Stomach smooth muscle (tissue), 2 donors: ENCODE measurements at regions not wholly inside any gene's neighbourhood (a gene's known extent, or its start where the extent isn't known, plus 50 kb on each side); places are given as distances from the start of the nearest gene placed in this dataset.

Source experiments
- H3K27ac ChIP-seq: one replicate; pipeline ENCODE4 v1.7.0; 2013; ENCODE audit warnings: mild to moderate bottlenecking, low read length, inconsistent platforms
- H3K27me3 ChIP-seq, 2 donors: one replicate each; pipeline ENCODE4 v1.7.0; 2013; ENCODE audit warnings: low read length in 2 of 2; ENCODE audit not compliant: insufficient read depth in 2 of 2, control insufficient read depth in 1 of 2
- H3K36me3 ChIP-seq, 2 donors: one replicate each; pipeline ENCODE4 v1.7.0; 2013; ENCODE audit warnings: low read length in 2 of 2; ENCODE audit not compliant: control insufficient read depth in 2 of 2, insufficient read depth in 2 of 2
- H3K4me1 ChIP-seq: one replicate; pipeline ENCODE4 v1.7.0; 2013; ENCODE audit warnings: low read length; ENCODE audit not compliant: control insufficient read depth, insufficient read depth
- H3K4me3 ChIP-seq, 2 donors: one replicate each; pipeline ENCODE4 v1.7.0; 2013; ENCODE audit warnings: low read length in 2 of 2
- H3K9ac ChIP-seq, 2 donors: one replicate each; pipeline ENCODE4 v1.7.0; 2013; ENCODE audit warnings: low read length in 2 of 2, mild to moderate bottlenecking in 1 of 2
- H3K9me3 ChIP-seq, 2 donors: one replicate each; pipeline ENCODE4 v1.7.0; 2013; ENCODE audit warnings: low read length in 2 of 2; ENCODE audit not compliant: control insufficient read depth in 2 of 2
- donor health status: healthy.
- donor health status: Pancreatic carcinoma.

DNA sequence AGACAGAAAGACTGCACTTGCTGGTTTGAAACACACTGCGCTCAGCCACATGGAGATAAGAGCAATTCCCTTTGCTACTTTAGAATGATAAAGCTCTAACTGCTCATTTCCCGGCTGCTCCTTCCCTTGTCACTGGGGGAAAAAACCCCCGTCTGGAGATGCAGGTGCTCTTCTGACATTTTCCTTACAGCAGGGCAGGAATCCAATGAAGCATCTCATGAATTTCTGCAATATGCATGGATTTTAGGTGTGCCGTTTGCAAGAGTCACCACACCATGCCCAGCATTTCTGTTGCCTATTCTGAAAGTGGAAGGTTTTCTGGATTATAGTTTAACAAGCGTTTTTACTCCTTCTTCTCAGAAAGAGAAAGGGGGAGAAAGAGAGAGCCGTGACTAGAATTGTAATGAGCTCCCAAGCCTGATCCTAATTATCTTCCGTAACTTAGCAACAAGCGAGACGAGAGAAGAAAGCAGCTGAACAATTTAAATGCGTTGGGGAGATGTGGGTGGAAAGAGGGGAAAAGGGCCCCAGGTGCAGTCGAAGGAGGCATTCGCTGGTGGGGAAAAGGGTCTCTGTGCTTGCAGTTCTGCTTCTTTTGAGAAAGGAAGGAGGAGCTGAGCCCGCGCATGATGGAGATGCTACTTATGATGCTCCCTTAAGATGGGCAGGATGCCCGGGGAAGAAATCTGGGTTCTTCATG, 76.6 kb upstream of the SPATA13 start:
- H3K36me3 ChIP-seq, result no peaks in the 10 kb centered on the region
- no peak overlapping the region for H3K9ac ChIP-seq
- no peak overlapping the region for H3K4me3 ChIP-seq
- no peaks in the 10 kb centered on the region for H3K4me1 ChIP-seq
- no peak overlapping the region for H3K27ac ChIP-seq
- no peaks in the 10 kb centered on the region for H3K27me3 ChIP-seq
- H3K9me3 ChIP-seq, result no peaks in the 10 kb centered on the region

DNA sequence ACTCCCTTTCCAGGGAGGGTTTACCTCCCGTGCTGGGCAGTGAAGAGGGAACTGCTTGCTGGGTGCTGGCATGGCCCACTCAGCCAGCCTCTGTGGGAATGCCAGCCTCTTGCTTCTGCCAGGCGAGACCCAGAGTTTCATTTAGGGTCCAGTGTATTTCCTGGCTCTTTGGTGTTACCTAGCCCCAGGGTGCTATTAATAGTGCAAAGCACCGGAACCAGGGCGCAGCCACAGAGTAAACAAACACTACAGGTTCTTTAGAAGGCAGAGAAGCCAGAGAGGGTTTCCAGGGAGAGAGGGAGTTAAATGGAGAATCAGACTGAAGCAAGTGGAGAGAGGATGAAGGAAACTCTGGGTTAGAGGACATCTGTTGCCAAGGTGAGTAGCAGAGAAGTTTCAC, 74.9 kb upstream of the SPATA13 start:
- no peaks in the 10 kb centered on the region for H3K27me3 ChIP-seq
- no peaks in the 10 kb centered on the region for H3K9me3 ChIP-seq
- H3K9ac ChIP-seq, result no peak overlapping the region
- no peaks in the 10 kb centered on the region for H3K36me3 ChIP-seq
- H3K27ac ChIP-seq, result no peak overlapping the region
- no peak overlapping the region for H3K4me3 ChIP-seq
- H3K4me1 ChIP-seq, result no peaks in the 10 kb centered on the region

DNA sequence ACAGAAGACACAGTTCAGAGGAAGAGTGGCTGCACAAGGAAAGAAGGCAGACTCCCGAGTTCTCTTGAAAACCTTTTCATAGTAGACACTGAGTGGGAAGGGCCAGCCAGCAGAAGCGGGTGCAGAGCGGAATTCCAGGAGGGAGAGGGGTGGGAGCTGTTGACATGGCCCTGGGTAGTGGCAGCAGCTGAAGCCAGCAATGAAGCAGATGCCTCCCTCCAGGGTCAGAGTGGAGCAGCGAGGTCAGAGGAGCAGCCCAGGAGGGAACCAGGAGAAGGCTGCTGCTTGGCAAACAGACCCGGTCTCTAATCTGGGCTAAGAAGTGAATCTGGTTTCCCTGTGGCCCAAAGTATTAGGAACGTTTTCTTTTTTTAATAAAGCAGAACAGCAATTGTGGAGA, 73.9 kb upstream of the SPATA13 start:
- no peak overlapping the region for H3K27ac ChIP-seq
- H3K4me1 ChIP-seq, result no peaks in the 10 kb centered on the region
- no peak overlapping the region for H3K4me3 ChIP-seq
- no peak overlapping the region for H3K9ac ChIP-seq
- no peaks in the 10 kb centered on the region for H3K27me3 ChIP-seq
- no peaks in the 10 kb centered on the region for H3K36me3 ChIP-seq
- H3K9me3 ChIP-seq, result no peaks in the 10 kb centered on the region

DNA sequence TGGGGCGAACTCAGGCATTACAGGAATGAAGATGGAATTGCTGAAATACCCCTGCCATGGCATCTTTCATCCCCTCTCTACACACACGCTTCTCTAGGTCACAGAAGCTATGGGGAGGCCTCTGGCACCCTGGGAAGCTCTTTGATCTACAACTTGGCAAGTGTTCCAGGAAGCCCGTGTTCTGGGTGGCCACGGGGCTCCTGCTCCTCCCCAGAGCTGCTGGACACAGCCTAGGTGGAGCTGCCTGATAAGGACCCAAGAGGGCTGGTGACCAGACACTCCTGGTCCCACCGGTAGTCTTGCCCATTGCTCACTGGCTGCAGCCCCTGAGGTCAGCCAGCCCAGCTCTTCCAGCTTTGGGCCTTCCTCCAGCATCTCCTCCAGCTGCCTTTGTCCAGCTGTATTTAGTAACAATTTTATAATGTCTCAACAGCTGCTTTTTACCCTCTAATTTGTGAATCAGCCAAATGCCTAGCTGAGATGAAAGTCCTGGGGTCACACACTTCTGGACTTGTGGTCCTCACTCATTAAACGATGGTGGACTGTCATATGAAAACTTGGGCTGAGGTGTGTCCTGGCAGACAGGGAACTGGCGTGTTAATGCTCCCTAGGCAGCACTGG, 72.8 kb upstream of the SPATA13 start:
- Histone ChIP-seq H3K27ac (no peak overlapping the region), H3K9ac (no peak overlapping the region), H3K27me3 (no peaks in the 10 kb centered on the region), H3K9me3 (no peaks in the 10 kb centered on the region), H3K36me3 (no peaks in the 10 kb centered on the region), H3K4me3 (no peak overlapping the region), H3K4me1 (no peaks in the 10 kb centered on the region)

DNA sequence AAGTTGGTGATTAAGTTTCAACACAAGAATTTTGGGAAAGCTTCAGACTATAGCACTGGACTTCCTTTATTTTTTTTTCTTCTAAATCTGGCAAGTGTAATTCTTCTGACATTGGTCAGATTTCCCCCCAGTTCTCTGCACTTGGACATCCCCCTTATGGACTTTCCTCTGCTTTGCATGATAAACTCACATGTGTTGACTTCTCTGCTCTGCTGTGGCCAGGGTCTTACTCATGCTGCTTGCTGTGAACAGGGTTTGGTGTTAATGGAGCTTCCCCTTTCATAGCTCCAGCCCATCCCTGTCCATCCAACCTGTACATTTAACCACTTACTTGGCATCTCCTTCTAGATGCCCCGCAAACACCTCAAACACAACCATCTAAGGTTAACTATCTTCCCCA, 70.5 kb upstream of the SPATA13 start:
- H3K9ac ChIP-seq, result no peak overlapping the region
- H3K36me3 ChIP-seq, result no peaks in the 10 kb centered on the region
- H3K4me3 ChIP-seq, result no peak overlapping the region
- no peaks in the 10 kb centered on the region for H3K27me3 ChIP-seq
- H3K27ac ChIP-seq, result no peak overlapping the region
- no peaks in the 10 kb centered on the region for H3K9me3 ChIP-seq
- no peaks in the 10 kb centered on the region for H3K4me1 ChIP-seq

DNA sequence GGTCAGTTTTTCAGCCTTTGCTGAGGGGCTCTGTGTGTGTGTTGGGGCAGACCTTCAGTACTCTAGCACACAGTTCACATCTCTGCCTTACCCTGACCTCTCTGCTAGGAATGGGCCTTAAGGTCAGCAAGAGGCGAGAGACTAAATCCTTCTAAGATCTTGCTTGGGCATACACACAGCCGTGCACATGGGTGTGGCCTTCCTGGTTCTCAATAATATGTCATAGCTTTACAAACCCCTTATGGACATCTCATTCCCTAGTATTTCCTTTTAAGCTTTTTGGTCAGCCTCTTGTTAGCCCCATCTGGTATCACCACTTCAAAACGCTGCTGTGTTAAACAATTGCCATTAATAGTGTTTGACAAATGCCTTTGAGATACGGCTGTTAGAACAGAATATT, 69.4 kb upstream of the SPATA13 start:
- Histone ChIP-seq H3K27ac (no peak overlapping the region), H3K27me3 (no peaks in the 10 kb centered on the region), H3K9ac (no peak overlapping the region), H3K4me3 (no peak overlapping the region), H3K9me3 (no peaks in the 10 kb centered on the region), H3K4me1 (no peaks in the 10 kb centered on the region), H3K36me3 (no peaks in the 10 kb centered on the region)

- H3K9me3 ChIP-seq, result no peaks in the 10 kb centered on the region
- H3K9ac ChIP-seq, result no peak overlapping the region
- H3K36me3 ChIP-seq, result no peaks in the 10 kb centered on the region
- no peaks in the 10 kb centered on the region for H3K4me1 ChIP-seq
- H3K4me3 ChIP-seq, result no peak overlapping the region
- H3K27me3 ChIP-seq, result no peaks in the 10 kb centered on the region
- no peak overlapping the region for H3K27ac ChIP-seq
These were observed 68.4 kb upstream of the SPATA13 start for GRCh38 chr13:24092108-24092507.

- Histone ChIP-seq H3K27ac (no peak overlapping the region), H3K27me3 (no peaks in the 10 kb centered on the region)
These were observed 67.5 kb upstream of the SPATA13 start for GRCh38 chr13:24093047-24093446.

GRCh38 chr13:24096659-24097058, 63.9 kb upstream of the SPATA13 start:
- H3K27ac ChIP-seq, result no peak overlapping the region
- no peak overlapping the region for H3K4me3 ChIP-seq
- H3K9me3 ChIP-seq, result no peaks in the 10 kb centered on the region
- H3K4me1 ChIP-seq, result no peaks in the 10 kb centered on the region
- no peaks in the 10 kb centered on the region for H3K36me3 ChIP-seq
- H3K9ac ChIP-seq, result no peak overlapping the region
- H3K27me3 ChIP-seq, result no peaks in the 10 kb centered on the region

More at GRCh38 chr13:24093047-24093446, 67.5 kb upstream of the SPATA13 start:
- Histone ChIP-seq H3K9ac (no peak overlapping the region), H3K9me3 (no peaks in the 10 kb centered on the region), H3K36me3 (no peaks in the 10 kb centered on the region), H3K4me3 (no peak overlapping the region), H3K4me1 (no peaks in the 10 kb centered on the region)

GRCh38 chr13:24097064-24097463, 63.5 kb upstream of the SPATA13 start:
- H3K9me3 ChIP-seq, result no peaks in the 10 kb centered on the region
- no peaks in the 10 kb centered on the region for H3K4me1 ChIP-seq
- H3K27ac ChIP-seq, result no peak overlapping the region
- no peak overlapping the region for H3K9ac ChIP-seq
- no peak overlapping the region for H3K4me3 ChIP-seq
- H3K36me3 ChIP-seq, result no peaks in the 10 kb centered on the region
- H3K27me3 ChIP-seq, result no peaks in the 10 kb centered on the region

DNA sequence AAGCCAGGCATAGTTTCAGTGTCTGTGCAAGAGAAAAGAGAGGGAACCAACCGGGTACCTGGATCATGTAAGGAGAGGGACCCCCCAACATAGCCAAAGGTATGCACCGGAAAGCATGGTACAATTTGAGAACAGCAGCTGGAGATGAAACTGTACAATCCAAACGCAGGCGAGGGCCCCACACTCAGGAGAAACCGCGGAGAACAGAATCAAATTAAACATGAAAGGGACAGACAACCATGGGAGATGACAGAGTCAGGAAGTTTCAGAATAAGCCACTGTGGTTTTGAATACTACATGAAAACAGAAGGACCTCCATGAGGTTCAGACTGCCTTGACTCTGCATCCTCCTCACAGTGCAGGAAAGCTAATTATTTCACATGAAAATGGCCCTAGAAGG, 62.9 kb upstream of the SPATA13 start:
- Histone ChIP-seq H3K4me3 (no peak overlapping the region), H3K36me3 (no peaks in the 10 kb centered on the region), H3K27ac (no peak overlapping the region), H3K9me3 (no peaks in the 10 kb centered on the region), H3K9ac (no peak overlapping the region), H3K27me3 (no peaks in the 10 kb centered on the region), H3K4me1 (no peaks in the 10 kb centered on the region)
